ENCODE measurements at regions not wholly inside any gene's neighbourhood (a gene's known extent, or its start where the extent isn't known, plus 50 kb on each side); places are given as distances from the start of the nearest gene placed in this dataset.

DNA sequence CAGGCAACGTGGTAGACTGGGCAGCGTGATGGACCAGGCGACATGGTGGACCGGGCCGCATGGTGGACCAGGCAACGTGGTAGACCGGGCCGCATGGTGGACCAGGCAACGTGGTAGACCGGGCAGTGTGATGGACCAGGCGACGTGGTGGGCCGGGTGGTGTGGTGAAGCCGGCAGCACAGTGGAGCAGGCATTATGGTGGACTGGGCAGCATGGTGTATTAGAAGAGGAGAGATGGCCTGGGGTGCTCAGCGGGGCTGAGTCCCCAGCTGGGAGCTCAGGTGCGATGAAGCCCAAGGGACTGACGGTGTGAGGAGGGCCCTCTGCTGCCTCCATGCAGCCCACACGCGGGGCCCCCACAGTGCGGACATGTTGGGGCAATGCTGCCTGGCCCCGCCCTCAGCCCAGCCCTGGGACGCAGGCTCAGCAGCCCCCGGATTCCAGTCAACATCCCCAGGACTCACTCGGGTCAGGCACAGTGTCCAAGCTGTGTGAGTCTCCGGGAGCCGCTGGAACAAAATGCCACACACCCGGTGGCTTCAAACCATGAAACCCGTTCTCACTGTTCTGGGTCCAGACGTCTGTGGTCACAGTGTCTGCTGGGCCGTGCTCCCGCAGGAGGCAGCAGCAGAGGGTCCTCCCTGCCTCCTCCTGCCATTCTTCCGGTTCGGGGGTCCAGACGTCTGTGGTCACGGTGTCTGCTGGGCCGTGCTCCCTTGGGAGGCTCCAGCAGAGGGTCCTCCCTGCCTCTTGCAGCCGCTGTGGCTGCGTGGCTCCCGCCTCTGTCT lies 1084.9 kb downstream of the BRD1 start:
- no peak for DNase-seq

DNA sequence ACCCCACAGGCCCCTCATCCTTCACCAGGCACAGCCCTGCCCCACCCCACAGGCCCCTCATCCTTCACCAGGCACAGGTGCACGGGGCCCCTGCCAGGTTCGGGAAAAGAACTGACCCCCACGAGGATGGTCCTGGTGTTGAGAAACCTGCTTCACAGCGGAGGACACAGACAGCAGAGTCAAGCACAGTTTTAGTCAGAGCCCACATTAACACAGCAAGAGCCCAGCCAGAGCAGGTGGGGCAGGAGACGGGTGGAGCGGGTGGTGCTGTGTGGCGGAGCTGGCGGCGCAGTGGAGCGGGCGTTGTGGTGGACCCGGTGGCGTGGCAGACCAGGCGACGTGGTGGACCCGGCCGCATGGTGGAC lies 1085.5 kb downstream of the BRD1 start:
- DNase-seq, result no peak

DNA sequence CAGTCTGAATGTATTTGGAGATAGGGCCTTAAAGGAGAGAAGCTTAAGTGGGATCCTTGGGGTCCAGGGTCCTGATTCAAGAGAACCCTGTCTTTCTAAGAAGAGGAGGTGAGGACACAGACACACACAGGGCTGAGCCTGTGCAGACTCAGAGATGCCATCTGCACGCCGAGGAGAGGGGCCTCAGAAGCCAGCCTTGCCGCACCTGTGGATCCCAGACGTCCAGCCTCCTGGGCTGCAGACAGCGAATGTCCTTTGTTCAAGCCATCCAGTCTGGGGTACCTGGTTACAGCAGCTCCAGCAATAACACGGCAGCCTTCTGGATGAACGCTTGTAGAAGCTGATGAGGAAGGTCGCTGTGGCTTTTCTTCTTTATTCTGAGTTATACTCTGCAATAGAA lies 1086.1 kb downstream of the BRD1 start:
- no peak for DNase-seq

DNA sequence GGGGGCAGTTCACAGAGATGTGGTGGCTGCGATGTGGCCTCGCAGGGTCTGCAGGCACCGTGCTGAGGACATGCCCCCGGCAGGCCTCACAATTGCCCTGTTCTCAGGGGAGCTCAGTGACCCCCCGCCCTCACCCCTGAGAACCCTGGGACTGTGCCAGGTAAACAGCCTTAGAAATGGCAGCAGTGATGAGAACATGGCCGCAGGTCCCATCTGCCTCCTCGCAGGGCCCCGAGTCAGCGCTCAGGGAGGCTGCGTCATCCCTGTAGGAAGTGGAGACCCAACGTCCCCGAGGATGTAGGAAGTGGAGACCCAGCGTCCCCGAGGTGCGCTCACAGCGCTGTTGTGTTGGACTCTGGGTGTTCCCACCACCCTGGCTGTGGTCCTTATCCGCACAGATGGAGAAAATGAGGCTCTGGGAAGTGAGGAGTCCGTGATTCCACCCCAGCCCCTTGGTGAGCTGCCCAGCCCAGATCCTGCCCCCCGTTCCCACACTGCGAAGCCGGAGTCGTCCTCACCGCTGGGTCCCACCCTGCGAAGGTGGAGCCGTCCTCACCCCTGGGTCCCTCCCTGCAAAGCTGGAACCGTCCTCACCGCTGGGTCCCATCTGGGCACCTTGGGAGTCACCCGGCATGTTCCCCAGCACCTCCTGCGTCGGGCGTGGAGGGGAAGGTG lies 1086.8 kb downstream of the BRD1 start:
- DNase-seq, result no peak

DNA sequence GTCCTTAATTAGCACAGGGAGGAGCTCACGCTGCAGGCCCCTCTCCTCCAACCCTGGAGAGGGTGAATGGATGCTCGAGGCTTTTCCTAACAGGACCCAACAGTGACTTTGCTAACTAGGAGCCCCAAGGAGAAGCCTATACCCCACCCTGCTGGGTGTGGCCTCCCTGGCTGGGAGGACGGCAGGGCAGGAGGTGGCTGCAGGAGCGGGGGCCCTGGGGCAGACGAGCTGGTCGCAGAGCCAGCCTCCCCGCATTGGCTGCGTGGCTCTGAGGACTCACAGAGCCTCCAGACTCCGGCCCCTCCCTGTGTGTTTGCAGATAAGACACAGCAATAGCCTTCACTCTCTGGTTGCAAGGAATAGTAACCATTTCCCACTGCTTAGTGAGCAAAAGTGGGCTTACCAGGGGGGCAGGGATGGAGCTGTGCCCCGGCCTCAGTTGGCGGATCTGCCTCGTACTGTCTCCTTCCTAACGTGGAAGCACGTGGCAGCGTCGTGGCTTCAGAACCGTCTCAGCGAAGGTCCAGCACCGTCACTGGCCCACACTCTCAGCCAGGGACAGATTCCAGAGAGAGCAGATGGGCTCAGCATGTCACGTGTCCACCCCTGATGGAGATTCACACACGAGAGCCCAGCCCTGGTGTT lies 1087.5 kb downstream of the BRD1 start:
- no peak for DNase-seq

DNA sequence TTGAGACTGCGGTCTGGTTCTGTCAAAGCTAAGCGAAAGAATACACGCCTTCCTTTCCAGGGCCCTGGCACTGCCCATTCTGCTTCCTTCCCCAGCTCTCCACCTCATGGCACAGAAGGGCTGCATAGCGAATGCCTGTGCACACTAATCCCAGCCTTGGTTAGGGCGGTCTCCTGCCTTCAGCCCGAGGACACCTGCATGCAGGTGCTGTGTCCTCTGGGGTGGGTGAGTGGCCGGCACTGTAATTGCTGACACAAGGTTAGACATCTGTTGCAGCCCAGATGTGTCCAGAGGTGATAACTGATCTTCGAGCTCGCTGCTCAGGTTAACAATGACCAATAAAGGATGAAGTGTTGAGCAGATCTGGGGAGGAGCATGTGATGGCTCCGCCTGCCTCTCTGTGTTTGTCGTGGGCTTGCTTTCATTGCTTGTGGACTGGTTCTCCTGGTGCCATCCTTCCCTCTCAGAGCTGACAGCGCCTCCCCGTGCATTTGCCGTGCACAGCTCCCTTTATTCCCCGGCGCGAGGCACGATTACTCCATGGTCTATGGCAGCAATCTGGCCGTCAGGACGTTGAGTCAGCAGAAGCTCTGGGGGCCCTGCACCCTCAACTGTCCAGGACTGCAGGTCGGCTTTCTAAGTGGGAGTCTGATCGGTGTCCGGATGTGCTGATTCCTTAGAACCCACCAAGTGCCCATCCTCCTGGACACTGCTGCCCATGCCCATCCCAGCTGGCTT lies 1088.2 kb downstream of the BRD1 start:
- no peak for DNase-seq

DNA sequence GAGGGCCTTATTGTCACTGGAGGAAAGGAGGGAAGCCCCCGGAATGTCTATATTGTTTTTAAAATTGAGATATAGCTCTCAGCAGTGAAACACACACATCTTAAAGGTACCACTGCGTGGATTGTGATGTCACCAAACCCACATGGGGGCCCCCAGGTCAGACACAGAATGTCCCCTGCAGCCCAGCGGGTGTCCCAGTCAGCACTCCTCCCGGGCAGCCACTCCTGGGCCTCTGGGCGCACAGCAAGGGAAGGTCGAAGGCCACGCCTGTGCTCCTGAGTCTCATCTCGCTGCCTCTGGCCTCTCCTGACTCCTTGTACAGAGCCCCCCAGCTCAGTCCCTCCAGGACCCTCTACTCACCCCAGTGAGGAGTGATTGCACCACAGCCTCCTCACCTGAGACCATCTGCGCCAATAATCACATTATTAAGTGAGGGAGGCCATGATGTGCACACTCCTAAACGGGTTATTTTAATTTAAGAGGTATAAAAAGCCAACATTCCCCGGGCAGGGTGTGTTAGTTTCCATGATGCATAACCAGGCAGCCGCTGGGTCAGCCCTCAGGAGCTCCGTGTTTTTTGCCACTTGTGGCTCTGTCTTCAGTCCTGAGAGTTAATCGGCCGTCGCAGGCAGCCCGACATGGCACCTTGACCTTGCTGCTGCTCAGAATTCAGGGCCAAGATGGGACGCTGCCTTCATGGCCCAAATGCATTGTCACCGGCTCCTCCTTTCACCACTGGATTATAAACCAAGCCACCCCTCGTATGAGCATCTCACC lies 1089.3 kb downstream of the BRD1 start:
- DNase-seq, result no peak

DNA sequence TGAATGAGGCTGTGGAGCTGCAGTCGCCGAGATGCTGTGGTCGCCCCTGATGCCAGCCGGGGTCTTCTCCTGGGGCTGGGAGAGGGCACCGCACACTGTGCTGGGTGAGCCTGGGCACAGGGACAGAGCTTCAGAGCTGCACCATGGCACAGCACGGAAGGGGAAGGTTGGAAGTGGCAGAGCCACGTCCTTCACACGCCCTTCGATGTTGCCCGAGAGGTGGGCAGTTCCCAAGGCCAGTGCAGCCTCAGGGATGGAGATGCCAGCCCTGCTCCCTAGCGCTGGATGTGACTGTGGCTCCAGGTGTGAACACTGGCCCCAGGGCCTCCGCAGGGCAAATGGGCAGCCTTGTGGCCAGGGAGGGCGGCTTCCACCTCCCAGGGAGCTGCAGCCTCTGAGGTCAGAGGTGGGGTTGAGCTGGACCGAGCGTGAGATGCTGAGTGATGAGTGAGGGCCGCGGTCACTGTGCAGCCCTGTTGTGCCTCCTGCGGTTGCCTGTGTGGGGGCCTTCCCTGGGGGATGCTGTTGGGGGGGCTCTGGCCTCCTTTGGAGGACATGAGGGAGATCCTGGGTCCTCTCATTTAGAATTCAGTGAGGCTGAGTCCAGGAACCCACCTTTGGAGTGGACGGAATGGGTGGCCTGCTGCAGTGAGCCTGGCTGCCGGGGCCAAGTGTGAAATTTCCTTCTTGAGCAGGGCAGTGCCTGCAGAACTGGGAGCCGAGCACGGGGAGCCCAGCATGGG lies 1090.0 kb downstream of the BRD1 start:
- DNase-seq, result no peak

DNA sequence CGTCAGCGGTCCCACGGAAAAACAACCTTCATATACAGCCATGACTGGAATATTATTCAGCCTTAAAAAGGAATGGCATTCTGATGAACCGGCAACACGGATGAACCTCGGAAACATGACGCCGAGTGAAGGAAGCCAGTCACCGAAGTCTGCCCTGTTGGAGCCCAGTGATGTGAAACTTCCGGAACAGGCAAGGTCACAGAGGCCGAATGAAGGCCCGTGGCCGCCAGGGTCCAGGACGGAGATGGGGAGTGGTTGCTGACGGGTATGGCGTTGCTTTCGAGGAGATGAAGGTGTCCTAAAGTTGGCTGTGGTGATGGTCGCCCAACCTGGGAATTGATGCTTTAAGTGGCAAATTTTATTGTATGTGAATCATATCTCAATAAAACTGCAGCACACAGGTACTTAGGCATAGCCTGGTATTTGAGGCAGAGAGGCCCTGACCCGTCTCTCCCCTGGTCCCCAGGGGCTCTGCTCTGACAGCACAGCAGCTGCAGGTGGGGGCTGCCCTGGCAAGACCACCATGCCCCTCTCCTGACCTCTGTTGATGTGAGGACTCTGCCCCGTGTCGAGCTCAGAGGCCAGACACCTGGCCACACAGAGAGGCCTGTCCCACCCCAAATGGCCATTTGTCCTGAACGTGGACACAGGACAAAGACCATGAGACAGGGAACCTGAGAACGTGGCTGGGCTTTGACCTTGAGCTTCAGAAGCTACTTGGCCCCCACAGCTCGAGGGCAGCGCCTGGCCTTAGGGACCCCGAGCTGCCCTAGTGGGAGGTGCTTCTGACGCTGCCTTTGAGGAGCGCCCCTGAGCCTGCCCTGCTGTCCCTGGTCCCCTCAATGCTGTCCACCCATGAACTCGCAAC lies 1090.8 kb downstream of the BRD1 start:
- no peak for DNase-seq

DNA sequence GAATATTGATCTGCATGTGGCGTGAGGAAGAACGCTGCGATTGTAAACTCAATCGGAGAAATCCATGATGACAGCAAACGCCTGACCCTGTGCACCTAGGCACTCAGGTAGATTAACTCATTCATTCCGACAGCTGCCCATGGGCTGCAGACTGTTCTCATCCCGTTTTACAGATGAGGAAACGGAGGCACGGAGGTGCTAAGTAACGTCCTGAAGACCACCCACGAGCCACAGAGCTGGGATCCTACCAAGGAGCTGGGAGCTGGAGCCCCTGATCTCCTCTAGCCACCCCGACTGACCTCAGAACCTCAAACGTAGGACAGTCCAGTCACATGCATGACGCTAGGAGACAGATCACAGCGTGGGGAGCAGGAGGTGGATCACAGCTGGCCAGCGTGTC lies 1092.7 kb downstream of the BRD1 start:
- DNase-seq, result no peak

DNA sequence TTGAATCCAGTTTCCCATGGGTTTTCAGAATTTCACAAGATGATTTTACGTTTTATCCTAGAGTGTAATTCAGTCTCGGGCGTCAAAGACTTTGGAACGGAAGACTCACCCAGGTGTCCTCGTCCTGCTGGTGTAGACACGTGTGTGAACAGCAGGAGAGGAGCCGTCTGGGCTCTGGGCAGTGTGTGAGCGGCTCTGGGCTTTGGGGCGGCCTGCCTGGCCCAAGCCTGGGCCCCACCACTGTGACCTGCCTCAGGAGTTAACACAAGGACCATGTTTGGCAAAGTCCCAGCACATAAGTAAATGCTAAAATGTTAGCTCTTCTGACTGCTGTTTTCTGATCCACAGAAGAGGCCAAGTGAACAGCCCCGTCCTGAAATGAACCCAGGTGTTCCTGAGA lies 1093.3 kb downstream of the BRD1 start:
- no peak for DNase-seq

DNA sequence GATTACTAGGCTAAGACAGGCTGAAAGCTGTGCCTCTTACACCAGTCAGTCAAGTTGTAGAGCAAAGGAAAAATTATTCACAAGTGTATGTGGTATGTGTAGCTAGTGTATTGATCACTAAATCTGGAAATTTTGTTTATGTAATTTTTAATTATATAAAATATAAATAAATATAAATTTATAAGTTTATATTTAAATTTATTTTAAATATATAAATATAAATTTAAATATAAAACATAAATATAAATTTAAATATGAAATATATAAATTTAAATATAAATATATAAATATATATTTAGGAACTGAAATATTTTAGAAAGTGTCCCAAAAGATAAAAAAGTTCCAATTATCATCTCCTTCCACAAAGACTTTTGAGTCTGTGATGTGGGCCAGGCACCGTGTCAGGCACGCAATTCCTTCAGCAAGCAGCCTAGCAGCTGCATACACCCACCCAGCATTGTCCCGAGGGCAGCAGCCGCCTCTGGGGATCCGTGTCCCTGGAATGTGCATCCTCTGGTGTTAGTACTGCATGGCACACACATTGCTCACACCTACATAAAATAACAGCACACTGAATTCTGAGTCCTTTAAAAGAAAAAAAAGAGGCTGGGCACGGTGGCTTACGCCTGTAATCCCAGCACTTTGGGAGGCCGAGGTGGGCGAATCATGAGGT lies 1098.0 kb downstream of the BRD1 start:
- DNase-seq, result no peak

DNA sequence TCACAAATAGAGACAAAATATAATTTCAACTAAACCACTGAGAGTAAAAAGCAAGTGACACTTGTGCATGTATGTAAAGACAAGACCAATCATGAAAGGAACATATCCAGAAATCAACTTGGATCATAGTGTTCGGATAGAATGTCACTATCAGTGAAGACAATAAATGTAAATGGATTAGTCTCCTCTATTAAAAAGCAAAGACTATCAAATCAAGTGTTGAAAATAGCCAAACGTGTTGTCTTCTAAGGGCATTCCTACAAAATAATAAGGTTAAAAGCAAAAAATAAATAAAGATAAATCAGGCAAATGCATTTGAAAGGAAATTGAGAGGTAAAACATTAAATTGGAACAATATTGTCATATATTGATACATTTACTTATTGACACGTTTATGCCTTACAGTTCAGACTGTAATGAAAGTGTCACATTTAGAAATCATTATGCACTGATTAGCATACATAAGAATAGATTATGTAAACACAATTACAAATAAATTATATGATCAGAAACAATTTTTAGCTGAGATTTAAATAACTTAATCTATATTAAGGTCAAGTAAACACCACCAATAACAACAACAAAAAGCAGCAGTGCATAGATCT lies 1100.1 kb downstream of the BRD1 start:
- no peak for DNase-seq

DNA sequence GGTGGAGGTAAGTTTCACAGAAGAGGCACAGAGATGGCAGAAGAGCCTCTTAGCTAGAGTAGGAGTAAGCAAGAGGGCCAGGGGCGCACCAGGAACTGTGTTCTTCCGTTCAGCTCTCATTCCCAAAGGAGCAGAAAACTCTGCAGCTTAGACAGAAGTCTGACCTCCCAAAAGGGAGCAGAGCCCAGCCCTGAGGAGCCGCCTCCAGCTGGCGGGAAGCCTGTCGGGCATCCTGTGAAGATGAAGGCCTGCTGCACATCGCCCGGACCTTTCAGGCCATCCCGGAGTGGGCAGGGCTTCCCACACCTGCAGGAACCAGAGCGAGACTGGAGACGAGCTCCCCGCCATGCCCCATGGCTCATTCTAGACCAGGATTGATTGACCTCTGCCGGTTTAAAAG lies 1102.8 kb downstream of the BRD1 start:
- no peak for DNase-seq

DNA sequence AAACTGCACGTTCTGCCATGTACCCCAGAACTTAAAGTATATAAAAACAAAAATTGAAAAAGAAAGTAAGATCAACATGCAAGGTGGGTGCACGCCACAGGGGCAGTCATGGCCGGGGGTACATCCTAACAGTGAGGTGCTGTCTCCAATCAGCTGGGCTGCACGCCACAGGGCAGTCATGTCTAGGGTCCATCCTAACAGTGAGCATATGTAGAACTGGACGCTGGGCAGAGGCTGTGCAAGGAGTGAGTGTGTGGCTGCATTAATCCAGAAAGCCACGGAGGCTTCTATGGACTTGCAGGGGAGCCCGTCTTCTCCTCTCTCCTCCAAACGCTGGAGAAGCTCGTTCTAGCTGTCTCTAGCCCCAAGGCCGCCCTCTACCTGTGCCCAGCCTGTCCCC lies 1105.0 kb downstream of the BRD1 start:
- no peak for DNase-seq

DNA sequence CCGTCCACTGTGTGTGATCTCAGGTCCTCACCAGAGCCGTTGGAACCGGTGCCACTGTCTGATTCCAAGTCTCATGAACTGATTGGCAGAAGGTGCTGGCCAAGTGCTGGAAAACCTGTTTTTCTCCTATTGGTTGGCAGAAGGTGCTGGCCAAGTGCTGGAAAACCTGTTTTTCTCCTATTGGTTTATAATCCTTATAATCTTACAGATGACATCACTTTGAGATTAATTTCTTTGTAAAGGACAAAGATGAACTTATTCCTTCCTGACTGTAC lies 1106.3 kb downstream of the BRD1 start:
- DNase-seq, result no peak

DNA sequence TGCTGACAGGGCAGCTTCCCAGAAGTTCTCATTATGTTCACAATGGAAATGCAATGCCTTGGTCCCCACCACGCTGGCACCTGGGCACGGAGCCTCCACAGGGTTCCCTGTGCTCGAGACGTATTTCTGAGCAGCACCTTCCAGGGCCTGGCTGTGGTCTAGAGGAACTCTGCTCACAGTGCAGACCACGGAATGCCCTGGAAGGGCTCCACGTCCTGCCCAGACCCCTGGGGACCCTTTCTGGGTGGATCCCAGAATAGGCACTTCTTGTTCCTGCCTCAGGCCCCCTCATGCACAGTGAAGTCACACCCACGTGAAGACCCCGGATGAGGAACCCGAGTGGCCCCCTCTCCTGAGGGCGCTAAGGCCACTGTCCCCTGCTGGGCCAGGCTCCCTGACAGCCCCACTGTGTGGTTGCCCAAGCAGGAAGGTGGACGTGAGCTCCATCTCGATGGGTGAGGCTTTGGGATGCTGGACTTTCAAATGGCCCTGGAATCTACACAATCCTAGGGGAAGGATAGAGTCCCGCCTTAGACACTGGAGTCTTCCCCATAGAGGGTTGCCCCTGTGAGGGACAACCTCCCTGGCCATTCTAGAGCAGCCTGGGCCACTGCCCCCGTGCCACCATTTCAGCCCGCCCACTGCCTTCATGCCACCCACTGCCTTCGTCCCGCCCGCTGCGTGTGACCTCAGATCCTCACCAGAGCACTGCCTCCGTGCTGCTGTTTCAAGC lies 1106.8 kb downstream of the BRD1 start:
- no peak for DNase-seq

DNA sequence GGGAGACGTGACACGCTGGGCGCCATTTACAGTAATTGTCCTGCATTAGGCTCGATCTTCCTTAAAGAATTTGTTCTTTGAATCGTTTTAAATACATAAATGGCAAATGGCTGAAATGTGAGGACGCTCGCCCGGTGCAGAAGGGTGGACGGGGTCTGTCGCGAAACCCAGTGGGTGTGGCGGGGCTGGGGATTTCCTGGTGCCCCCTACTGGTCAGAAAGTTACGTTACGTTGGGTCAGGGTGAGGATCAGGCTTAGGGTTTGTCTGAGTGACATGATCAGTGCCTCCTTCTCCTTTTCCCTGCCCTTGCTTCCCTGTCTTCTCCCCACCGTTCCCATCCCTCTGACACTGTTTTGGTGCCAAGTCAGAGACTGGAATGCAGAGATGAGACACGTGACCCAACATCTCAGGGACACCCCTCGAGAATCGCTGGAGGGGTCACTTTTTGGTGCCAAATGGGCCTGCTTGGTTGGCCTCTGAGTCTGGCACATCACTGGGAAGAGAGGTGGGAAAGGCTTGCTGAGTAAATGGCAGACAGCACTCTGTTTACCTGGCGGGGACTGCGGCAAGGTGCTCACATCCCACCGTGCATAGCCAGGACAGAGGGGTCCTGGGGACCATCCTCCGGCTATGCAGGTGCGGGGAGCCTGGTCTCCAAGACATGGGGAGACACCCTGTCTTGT lies 1107.6 kb downstream of the BRD1 start:
- DNase-seq, result no peak
